ENCODE measurements at regions not wholly inside any gene's neighbourhood (a gene's known extent, or its start where the extent isn't known, plus 50 kb on each side); places are given as distances from the start of the nearest gene placed in this dataset.

DNA sequence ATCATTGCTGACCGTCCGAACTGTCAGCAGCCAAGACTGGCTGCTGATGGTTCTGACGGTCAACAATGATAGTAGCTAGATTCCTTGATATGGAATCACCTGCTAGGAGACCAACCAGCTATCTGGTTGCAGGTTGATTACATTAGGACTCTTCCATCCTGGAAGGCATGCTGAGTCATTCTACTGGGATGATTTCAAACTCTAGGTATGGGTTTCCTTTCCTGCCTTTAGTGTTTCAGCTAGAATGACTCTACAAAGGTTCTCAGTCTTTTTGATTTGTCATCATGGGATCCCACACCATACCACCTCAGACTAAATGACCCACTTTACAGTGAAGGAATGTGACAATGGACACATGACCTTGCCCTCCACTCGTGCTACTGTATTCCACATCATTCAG lies 138.1 kb upstream of the KL start:
- TF ChIP-seq, protein P1, sequence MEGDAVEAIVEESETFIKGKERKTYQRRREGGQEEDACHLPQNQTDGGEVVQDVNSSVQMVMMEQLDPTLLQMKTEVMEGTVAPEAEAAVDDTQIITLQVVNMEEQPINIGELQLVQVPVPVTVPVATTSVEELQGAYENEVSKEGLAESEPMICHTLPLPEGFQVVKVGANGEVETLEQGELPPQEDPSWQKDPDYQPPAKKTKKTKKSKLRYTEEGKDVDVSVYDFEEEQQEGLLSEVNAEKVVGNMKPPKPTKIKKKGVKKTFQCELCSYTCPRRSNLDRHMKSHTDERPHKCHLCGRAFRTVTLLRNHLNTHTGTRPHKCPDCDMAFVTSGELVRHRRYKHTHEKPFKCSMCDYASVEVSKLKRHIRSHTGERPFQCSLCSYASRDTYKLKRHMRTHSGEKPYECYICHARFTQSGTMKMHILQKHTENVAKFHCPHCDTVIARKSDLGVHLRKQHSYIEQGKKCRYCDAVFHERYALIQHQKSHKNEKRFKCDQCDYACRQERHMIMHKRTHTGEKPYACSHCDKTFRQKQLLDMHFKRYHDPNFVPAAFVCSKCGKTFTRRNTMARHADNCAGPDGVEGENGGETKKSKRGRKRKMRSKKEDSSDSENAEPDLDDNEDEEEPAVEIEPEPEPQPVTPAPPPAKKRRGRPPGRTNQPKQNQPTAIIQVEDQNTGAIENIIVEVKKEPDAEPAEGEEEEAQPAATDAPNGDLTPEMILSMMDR (IDR thresholded peaks at IDR 0.05; ENCODE audit: insufficient read depth, low read length, poor library complexity, severe bottlenecking): no peak
- no peak overlapping the region for H3K4me3 ChIP-seq (replicated peaks; ENCODE audit: low read depth, low read length)
- H3K36me3 ChIP-seq (ENCODE audit: control insufficient read depth, insufficient read depth, low read length): no peaks in the 10 kb centered on the region
- H3K27me3 ChIP-seq (replicated peaks; ENCODE audit: control insufficient read depth, insufficient read depth, low read length): no peaks in the 10 kb centered on the region; the same call in 1 of the 2 replicates
- DNase-seq (ENCODE audit: extremely low read depth, insufficient read length): no peak

DNA sequence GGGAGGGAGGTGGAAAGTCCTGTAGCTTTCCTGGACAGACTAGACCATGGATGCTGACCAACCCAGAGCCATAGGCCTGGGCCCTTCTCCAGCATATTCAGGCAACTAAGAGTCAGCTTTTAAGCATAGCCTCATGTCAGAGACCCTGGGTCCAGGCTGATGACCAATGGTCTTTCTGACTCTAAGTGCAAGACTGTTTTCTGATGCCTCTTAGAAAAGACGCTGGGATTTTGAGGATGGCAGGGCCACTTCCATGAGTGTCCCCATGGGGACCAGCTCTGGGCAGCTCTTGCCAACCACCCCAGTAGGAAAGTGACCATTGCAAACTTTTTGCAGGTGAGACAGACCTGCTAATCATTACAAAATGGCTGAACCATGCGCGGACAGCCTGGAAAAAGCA lies 135.6 kb upstream of the KL start:
- no peak for DNase-seq (ENCODE audit: extremely low read depth, insufficient read length)
- TF ChIP-seq, protein P1 (IDR thresholded peaks at IDR 0.05; ENCODE audit: insufficient read depth, low read length, poor library complexity, severe bottlenecking): no peak
- no peak overlapping the region for H3K4me3 ChIP-seq (replicated peaks; ENCODE audit: low read depth, low read length)
- H3K36me3 ChIP-seq (ENCODE audit: control insufficient read depth, insufficient read depth, low read length): no peaks in the 10 kb centered on the region
- H3K27me3 ChIP-seq (replicated peaks; ENCODE audit: control insufficient read depth, insufficient read depth, low read length): no peaks in the 10 kb centered on the region; the same call in 1 of the 2 replicates

DNA sequence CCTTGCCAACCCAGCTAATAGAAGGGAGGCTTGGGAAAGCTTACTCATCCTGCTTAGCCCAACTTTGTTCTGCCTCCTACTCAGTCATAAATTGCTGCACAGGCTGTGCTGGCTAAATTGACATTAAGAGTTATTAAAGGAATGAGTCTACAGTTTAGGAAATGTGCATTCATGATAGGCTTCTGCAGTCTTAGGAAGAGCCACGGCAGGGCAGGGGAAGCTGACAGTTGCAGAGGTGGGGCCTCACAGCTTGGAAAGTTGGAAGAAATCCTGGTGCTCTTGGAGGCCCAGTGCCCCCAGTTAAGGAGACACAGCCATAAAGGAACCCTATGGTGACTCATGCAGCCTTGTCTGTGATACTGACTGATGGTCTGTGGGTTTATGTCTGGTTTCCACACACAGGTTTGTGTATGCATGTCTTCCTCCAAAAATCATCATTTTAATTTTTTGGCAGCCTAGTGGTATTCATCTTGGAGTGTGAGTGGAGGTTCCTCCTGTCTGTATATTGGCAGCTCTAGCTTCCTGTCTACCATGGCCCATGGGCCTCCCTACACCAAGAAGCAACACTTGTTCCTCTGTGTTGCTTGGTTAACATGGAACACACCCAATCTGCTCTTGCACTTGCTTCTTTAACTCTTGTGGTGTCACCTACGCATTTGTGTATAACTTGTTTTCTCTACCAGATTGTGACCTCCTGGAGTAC lies 135.0 kb upstream of the KL start:
- Histone ChIP-seq H3K36me3 (ENCODE audit: control insufficient read depth, insufficient read depth, low read length) (no peaks in the 10 kb centered on the region), H3K4me3 (replicated peaks; ENCODE audit: low read depth, low read length) (no peak overlapping the region), H3K27me3 (replicated peaks; ENCODE audit: control insufficient read depth, insufficient read depth, low read length) (no peaks in the 10 kb centered on the region; the same call in 1 of the 2 replicates)
- no peak for DNase-seq (ENCODE audit: extremely low read depth, insufficient read length)
- TF ChIP-seq, protein P1 (IDR thresholded peaks at IDR 0.05; ENCODE audit: insufficient read depth, low read length, poor library complexity, severe bottlenecking): no peak

DNA sequence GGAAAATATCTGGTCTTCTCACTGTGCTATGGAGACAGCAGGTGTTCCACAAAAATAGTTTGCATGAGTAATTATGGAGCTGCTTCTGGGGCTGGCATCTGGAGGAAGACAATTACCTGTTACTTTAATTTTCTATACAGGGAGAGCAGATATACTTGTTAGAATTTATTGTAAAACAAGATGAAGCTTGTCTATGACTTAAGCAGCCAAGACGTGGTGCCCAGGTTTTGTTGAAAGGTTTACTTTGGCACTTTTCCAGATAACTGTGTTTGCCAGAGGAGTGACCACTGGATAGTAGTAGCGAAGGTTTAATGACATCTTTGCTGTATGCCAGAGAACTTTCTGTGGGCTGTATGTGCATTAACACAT lies 134.5 kb upstream of the KL start:
- DNase-seq (ENCODE audit: extremely low read depth, insufficient read length): no peak
- Histone ChIP-seq H3K27me3 (replicated peaks; ENCODE audit: control insufficient read depth, insufficient read depth, low read length) (no peaks in the 10 kb centered on the region; the same call in 1 of the 2 replicates), H3K4me3 (replicated peaks; ENCODE audit: low read depth, low read length) (no peak overlapping the region), H3K36me3 (ENCODE audit: control insufficient read depth, insufficient read depth, low read length) (no peaks in the 10 kb centered on the region)
- TF ChIP-seq, protein P1 (IDR thresholded peaks at IDR 0.05; ENCODE audit: insufficient read depth, low read length, poor library complexity, severe bottlenecking): no peak

DNA sequence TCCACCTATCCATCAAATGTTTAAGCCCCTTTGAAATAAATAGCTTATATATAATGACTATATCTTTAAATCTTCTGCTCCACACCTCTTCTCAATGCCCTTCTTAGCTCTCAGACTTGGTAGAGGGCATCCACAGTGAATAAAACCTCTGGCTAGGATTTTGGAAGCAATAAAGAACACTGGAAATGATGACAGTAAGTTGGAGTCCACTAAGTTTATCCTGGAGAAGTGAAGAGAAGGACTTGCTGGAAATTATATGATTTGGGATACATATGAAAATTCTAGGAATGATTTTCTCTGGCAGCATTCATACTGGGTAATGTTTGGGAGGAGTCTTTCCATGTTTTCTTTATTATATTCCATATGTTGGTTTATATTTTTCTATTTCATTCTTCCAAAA lies 133.5 kb upstream of the KL start:
- no peak for DNase-seq (ENCODE audit: extremely low read depth, insufficient read length)
- no peaks in the 10 kb centered on the region; the same call in 1 of the 2 replicates for H3K27me3 ChIP-seq (replicated peaks; ENCODE audit: control insufficient read depth, insufficient read depth, low read length)
- no peak overlapping the region for H3K4me3 ChIP-seq (replicated peaks; ENCODE audit: low read depth, low read length)
- TF ChIP-seq, protein P1 (IDR thresholded peaks at IDR 0.05; ENCODE audit: insufficient read depth, low read length, poor library complexity, severe bottlenecking): no peak
- no peaks in the 10 kb centered on the region for H3K36me3 ChIP-seq (ENCODE audit: control insufficient read depth, insufficient read depth, low read length)
